Ascending aorta (tissue), 2 donors: ENCODE measurements at regions not wholly inside any gene's neighbourhood (a gene's known extent, or its start where the extent isn't known, plus 50 kb on each side); places are given as distances from the start of the nearest gene placed in this dataset.

Source experiments
- DNase-seq, 2 donors: peaks; one replicate each; pipeline ENCODE4 v3.0.0-alpha.2; 2019; ENCODE audit warnings: low spot score in 2 of 2
- H3K27ac ChIP-seq, 2 donors: fragments of 200-600 bp; sonication (generic); one replicate each; pipeline ENCODE4 v1.5.1; 2016 to 2017; ENCODE audit warnings: mild to moderate bottlenecking in 1 of 2
- H3K27me3 ChIP-seq: fragments of 200-600 bp; sonication (generic); one replicate; pipeline ENCODE4 v1.5.1; 2017
- H3K36me3 ChIP-seq, 2 donors: fragments of 200-600 bp; sonication (generic); one replicate each; pipeline ENCODE4 v1.5.1; 2016
- H3K4me1 ChIP-seq, 2 donors: fragments of 200-600 bp; sonication (generic); one replicate each; pipeline ENCODE4 v1.5.1; 2016 to 2017; ENCODE audit warnings: mild to moderate bottlenecking in 1 of 2
- H3K4me3 ChIP-seq, 2 donors: fragments of 200-600 bp; sonication (generic); one replicate each; pipeline ENCODE4 v1.5.1; 2016 to 2017; ENCODE audit warnings: mild to moderate bottlenecking in 1 of 2
- H3K9me3 ChIP-seq, 2 donors: fragments of 200-600 bp; sonication (generic); one replicate each; pipeline ENCODE4 v1.5.1; 2016
- intact Hi-C: fragments of 100-400 bp; cut with DNase I; formaldehyde crosslinking; loops from one replicate; pipeline ENCODE4 v1.15.1; 2023
- TF ChIP-seq, protein P1 (sequence below), 3 experiments: fragments of 200-600 bp in 2 of 3; fragments of 450-650 bp in 1 of 3; sonication (generic) in 2 of 3; IDR thresholded peaks; one replicate each; pipeline ENCODE4 v1.5.1; 2016 to 2019; ENCODE audit warnings: antibody characterized with exemption in 3 of 3, mild to moderate bottlenecking in 1 of 3, moderate library complexity in 1 of 3

DNA sequence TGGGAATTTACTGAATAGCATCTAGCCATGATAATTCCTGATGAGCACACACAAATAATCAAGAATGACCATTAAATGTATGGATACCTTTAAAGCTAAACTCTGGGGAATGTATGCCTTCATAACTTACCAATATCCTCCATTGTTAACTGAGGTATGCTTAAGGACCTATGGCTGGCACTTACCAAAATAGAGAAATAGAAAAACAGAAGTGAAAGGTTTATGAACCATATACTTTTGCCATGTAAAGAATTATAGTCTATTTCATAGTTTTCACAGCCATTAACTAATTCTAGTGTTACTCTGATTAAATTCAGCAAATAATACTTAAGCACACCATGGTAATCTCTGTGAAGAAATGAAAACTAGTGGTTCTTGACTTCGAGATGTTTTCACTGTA lies 1360.6 kb upstream of the LRRTM3 start:
- Histone ChIP-seq H3K27me3 (no peaks in the 10 kb centered on the region), H3K4me3 (no peak overlapping the region), H3K4me1 (no peaks in the 10 kb centered on the region), H3K36me3 (no peaks in the 10 kb centered on the region), H3K27ac (no peak overlapping the region), H3K9me3 (no peaks in the 10 kb centered on the region)
- TF ChIP-seq, protein P1, sequence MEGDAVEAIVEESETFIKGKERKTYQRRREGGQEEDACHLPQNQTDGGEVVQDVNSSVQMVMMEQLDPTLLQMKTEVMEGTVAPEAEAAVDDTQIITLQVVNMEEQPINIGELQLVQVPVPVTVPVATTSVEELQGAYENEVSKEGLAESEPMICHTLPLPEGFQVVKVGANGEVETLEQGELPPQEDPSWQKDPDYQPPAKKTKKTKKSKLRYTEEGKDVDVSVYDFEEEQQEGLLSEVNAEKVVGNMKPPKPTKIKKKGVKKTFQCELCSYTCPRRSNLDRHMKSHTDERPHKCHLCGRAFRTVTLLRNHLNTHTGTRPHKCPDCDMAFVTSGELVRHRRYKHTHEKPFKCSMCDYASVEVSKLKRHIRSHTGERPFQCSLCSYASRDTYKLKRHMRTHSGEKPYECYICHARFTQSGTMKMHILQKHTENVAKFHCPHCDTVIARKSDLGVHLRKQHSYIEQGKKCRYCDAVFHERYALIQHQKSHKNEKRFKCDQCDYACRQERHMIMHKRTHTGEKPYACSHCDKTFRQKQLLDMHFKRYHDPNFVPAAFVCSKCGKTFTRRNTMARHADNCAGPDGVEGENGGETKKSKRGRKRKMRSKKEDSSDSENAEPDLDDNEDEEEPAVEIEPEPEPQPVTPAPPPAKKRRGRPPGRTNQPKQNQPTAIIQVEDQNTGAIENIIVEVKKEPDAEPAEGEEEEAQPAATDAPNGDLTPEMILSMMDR (IDR thresholded peaks at IDR 0.05), result no peak
- intact Hi-C loops, result no loop called here
- DNase-seq, result no peak

DNA sequence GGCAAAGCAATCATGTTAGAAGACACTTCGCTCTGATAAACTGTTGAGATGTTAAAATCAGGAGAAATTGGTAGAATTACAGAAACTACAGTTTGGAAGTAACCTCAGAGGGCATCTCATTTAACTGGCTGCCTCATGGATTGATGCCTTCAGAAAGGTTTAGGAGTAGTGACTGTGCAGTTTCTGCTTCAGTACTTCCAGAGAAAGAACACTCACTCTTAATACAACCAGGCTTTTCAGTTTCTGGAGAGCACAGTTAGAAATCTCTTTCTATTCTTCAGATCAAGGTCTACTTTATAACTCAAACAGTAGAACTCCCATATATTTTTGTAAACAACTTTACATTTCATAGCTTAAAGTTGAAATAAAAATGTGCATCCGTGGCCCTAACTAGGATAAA lies 1358.9 kb upstream of the LRRTM3 start:
- intact Hi-C loops, result no loop called here
- H3K4me1 ChIP-seq, result no peaks in the 10 kb centered on the region
- H3K27ac ChIP-seq, result no peak overlapping the region
- no peaks in the 10 kb centered on the region for H3K27me3 ChIP-seq
- DNase-seq, result no peak
- no peaks in the 10 kb centered on the region for H3K9me3 ChIP-seq
- H3K4me3 ChIP-seq, result no peak overlapping the region
- H3K36me3 ChIP-seq, result no peaks in the 10 kb centered on the region
- TF ChIP-seq, protein P1 (IDR thresholded peaks at IDR 0.05), result no peak

DNA sequence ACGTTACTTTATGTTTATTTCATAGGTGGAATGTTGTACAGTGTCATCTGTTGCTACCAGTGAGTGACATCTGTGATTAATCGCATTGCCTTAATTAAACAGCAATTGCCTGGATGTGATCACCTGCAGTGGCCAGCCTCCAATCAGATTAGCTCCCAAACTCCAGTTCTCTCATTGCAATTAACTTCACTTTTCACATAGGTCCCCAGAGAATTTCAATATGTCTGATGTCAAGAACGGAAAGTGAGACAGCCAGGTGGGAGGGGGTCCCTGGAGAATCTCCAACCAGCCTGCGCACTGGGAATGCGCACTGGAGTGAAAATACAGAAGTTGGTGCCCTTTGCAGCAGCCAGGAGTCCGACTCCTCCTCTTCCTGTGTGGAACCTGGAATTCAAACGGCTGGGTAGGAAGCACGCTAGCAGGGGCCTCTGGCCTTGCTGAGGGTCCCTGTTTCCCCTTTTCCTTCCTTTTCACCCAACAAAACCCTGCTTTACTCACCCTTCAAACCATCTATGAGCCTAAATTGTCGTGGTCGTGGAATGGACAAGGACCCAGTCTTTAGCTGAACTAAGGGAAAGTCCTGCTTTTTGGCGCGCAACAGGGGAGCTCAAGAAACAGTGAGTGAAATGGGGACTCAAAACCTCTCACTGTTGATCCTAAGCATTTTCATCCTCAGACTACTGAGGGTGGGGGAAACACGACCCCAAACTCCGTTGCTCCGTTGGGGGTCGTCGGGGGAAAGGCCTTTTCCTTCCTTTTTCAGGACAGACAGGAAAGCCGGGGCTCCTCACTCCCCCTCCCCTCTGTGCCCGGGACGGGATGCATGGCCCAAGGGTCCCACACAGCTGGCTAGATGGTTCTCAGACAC lies 1355.5 kb upstream of the LRRTM3 start:
- Histone ChIP-seq H3K4me1 (no peaks in the 10 kb centered on the region), H3K9me3 (no peaks in the 10 kb centered on the region), H3K4me3 (peak overlapping the region; percentile 1 to 50), H3K27ac (no peak overlapping the region), H3K36me3 (no peaks in the 10 kb centered on the region), H3K27me3 (no peaks in the 10 kb centered on the region)
- TF ChIP-seq, protein P1 (IDR thresholded peaks at IDR 0.05), result no peak
- DNase-seq, result no peak
- intact Hi-C loops, result no loop called here

DNA sequence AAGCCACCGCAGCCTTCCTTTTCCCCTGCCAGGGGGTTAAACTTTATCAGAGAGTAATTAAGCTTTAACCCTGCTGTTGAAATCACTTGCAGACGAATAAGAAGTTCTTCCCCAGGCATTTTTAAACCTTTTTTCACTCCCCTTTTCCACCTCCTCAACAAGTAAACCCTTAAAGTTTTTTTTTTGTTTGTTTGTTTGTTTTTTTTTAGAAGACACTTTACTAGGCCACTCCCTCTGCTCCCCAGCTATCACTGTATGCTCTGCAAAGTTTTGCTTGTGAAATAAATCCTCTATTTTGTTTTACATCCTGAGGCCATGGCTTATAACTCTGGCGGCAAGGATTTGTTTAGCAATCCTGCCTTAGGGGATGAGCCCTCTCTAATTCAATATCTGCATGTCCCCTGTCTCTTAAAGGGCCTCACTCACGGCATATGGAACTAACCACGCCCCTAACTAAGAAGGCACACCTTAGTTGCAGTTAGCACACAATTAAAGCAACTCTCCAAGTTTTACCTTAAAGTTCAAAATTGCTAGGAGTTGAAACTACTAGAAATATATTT lies 1354.7 kb upstream of the LRRTM3 start:
- DNase-seq, result no peak
- Histone ChIP-seq H3K4me1 (no peaks in the 10 kb centered on the region), H3K27me3 (no peaks in the 10 kb centered on the region), H3K36me3 (no peaks in the 10 kb centered on the region), H3K27ac (no peak overlapping the region), H3K4me3 (peak overlapping the region; percentile 1 to 50), H3K9me3 (no peaks in the 10 kb centered on the region)
- intact Hi-C loops, result no loop called here
- TF ChIP-seq, protein P1 (IDR thresholded peaks at IDR 0.05), result no peak

DNA sequence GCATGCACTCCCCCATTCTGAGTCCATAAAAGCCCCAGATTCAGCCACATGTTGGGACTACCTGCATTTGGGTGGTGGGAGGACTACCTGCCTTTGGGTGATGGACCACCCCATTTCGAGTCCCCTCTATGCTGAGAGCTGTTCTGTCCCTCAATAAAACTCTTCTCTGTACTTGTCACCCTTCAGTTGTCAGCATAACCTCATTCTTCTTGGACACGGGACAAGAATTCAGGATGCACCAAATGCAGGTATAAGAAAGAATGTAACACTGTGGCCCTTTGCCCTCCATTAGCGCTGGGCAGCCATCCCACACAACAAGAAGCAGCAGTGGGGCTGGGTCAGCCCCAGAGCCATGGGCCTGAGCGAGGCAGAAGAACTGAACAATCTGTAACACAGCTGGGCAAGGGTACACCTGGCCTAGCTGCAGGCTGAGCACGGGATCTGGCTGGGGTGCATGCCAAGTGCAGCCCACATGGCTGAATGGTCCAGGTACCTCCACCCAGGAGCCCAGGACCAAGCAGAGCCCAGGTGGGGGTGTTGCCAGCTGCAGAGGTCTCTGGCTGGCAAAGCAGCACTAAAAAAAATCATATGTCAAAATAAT lies 1344.3 kb upstream of the LRRTM3 start:
- no peak overlapping the region for H3K4me3 ChIP-seq
- no peaks in the 10 kb centered on the region for H3K36me3 ChIP-seq
- intact Hi-C loops, result no loop called here
- TF ChIP-seq, protein P1 (IDR thresholded peaks at IDR 0.05), result no peak
- H3K4me1 ChIP-seq, result no peaks in the 10 kb centered on the region
- H3K27ac ChIP-seq, result no peak overlapping the region
- no peaks in the 10 kb centered on the region for H3K27me3 ChIP-seq
- H3K9me3 ChIP-seq, result peaks cover 0 to 10% of the 10 kb centered on the region in 2 donors
- no peak for DNase-seq
